Stimulated activated CD4-positive, alpha-beta T cell treated with anti-CD3 and anti-CD28 coated beads, Interleukin-12 subunit alpha, Interleukin-12 subunit beta, amount 100 ng/mL, for 24 hours (primary cell): ENCODE measurements at regions not wholly inside any gene's neighbourhood (a gene's known extent, or its start where the extent isn't known, plus 50 kb on each side); places are given as distances from the start of the nearest gene placed in this dataset.

ENCODE experiments used
- DNase-seq, 2 experiments: peaks; one replicate each; pipeline ENCODE4 v3.0.0-alpha.2; 2020; ENCODE audit warnings: low read depth in 2 of 2

GRCh38 chr12:89185889-89186288 is 166.4 kb downstream of the DUSP6 start:
- DNase-seq = no peak

GRCh38 chr12:89185181-89185580 is 167.1 kb downstream of the DUSP6 start:
- no peak for DNase-seq

- no peak for DNase-seq
Measured at GRCh38 chr12:89183985-89184435, 168.3 kb downstream of the DUSP6 start.

- DNase-seq = no peak
Measured at GRCh38 chr12:89181271-89181920, 170.9 kb downstream of the DUSP6 start.

- no peak for DNase-seq
Measured at GRCh38 chr12:89180496-89180895, 171.8 kb downstream of the DUSP6 start.

- no peak for DNase-seq
Measured at GRCh38 chr12:89179983-89180382, 172.3 kb downstream of the DUSP6 start.

DNA sequence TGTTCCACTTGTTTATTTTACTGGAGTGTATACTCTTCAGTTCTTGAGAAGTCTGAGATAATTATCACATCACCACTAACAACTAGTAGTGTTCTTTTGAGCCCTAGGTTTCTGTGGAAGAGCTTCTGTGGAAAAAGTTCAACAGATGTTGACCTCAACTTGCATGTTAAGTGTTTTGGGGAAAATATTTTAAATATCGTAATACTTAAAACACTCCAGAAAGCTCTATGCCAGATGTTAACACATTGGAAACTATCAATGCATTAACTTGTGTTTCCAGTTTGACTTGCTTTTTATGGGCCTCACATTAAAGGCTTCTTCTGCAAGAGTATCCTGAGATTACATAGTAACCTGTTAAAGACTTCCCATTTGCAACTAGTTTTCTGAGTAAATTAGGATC is 173.1 kb downstream of the DUSP6 start:
- DNase-seq = no peak

- DNase-seq = no peak
Measured at GRCh38 chr12:89177802-89178395, 174.4 kb downstream of the DUSP6 start.

- no peak for DNase-seq
Measured at GRCh38 chr12:89176676-89177075, 175.6 kb downstream of the DUSP6 start.

DNA sequence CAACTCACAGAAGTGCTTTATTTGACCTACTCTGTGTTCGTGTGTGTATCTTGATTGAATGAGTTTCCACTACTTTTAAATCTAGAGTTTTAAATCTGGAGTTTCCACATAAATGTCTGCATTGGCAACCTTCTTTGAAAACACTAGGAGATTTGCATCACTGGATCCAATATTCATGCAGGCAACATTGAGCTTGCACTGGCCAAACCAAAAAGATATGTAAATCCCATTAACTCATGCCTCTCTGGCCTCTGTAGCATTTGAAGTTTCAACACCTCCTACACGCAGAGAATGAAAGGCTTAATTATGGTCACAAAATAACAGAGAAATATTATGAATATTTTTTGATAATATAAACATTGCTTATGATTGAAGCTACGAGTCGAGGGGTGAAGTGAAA is 178.6 kb downstream of the DUSP6 start:
- DNase-seq = no peak

- DNase-seq = no peak
Measured at GRCh38 chr12:89173096-89173495, 179.2 kb downstream of the DUSP6 start.

- no peak for DNase-seq
Measured at GRCh38 chr12:89172224-89172623, 180.1 kb downstream of the DUSP6 start.

DNA sequence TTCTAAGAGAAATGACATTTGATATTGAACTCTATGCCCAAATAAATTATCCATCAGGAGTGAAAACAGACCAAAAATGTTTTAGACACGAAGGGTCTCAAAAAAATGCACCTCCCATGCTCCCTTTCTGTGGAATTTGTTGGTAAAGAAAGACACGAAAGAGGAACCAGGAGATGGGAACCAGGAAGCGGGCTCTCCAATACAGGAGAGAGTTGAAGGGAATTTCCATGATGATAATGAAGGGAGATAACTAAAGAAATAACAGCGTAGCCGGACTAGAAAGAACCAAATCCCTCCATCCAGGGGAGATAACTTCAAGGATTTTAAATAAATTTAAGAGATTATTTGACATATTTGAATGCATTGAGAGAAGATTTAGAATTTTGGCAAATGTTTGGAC is 183.0 kb downstream of the DUSP6 start:
- no peak for DNase-seq

- no peak for DNase-seq
Measured at GRCh38 chr12:89167986-89168385, 184.3 kb downstream of the DUSP6 start.

GRCh38 chr12:89166525-89166934 is 185.8 kb downstream of the DUSP6 start:
- DNase-seq = no peak

- no peak for DNase-seq
Measured at GRCh38 chr12:89166121-89166520, 186.2 kb downstream of the DUSP6 start.

DNA sequence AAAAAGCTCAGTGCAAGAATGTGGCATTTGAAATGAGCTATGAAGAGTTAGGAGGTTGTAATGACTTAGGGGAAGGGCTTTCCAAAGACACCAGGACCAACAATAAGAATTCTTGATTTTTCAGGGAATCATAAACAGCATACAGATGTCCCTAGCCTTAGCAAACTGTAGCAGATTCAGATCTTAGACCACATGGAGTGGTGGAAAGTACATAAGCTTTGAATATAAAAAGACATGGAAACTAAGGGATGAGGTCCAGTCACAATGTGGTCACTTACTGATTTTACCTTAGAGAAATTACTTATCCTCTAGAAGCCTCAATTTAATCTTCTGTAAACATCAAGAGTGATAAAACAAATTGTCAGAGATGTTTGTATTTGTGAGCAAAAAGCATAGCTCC is 186.6 kb downstream of the DUSP6 start:
- no peak for DNase-seq

GRCh38 chr12:89163918-89164317 is 188.4 kb downstream of the DUSP6 start:
- no peak for DNase-seq

GRCh38 chr12:89162589-89163261 is 189.6 kb downstream of the DUSP6 start:
- DNase-seq = peak; percentile 24 to 46

DNA sequence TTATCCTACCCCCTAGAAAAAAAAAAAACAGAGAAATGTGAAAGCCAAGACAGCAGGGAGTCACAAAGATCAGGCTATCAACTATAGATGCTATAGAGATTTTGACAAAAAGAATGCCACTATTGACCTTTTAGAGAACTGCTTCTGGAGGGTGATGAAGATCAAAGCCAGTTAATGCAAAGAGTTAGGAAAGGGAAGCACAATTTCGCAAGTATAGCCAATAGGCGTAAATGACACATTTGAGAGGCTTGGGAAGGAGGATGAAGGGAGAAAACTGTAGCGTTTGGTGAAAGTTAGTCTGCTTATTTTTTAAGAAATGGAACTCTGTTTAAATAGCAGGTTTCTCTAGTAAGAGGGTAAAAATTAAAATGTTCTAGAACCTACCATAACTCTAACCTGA is 190.7 kb downstream of the DUSP6 start:
- no peak for DNase-seq

GRCh38 chr12:89160716-89161123 is 191.6 kb downstream of the DUSP6 start:
- peak; percentile 16 to 41 for DNase-seq

DNA sequence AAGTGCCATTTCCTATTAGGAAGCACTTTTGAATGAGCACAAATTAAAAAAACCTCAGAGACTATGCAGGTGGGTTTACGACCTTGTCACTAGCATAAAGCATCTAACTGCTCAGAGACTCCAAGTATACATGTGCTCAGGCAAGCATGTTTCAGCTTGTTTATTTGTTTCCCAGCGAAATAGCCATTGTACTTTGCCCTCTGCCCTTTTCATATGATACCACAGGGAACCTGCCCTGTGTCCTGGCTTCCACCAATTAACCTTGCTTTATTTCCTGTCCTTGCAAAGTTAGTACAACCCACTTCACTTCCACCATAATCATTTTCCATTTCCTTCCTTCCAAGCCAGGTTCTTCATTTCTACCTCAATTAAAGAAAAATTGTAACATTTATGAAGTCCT is 194.9 kb downstream of the DUSP6 start:
- no peak for DNase-seq

GRCh38 chr12:89156862-89157262 is 195.4 kb downstream of the DUSP6 start:
- no peak for DNase-seq
